ENCODE measurements at regions not wholly inside any gene's neighbourhood (a gene's known extent, or its start where the extent isn't known, plus 50 kb on each side); places are given as distances from the start of the nearest gene placed in this dataset.

- H3K9me3 ChIP-seq (ENCODE audit: control insufficient read depth, low read length): no peaks in the 10 kb centered on the region
- no peak overlapping the region for H3K9ac ChIP-seq (ENCODE audit: low read length)
- H3K4me3 ChIP-seq (ENCODE audit: low read length): no peak overlapping the region
- no peak for DNase-seq (ENCODE audit: low read depth)
- no peaks in the 10 kb centered on the region for H3K27me3 ChIP-seq (replicated peaks; ENCODE audit: control insufficient read depth, insufficient read depth, low read length)
- H3K4me1 ChIP-seq (ENCODE audit: control insufficient read depth, insufficient read depth, low read length): no peaks in the 10 kb centered on the region
- H3K36me3 ChIP-seq (ENCODE audit: control insufficient read depth, insufficient read depth, low read length, severe bottlenecking): no peaks in the 10 kb centered on the region
These were observed 205.0 kb downstream of the CWF19L2 start for GRCh38 chr11:107252429-107253161.

- no peaks in the 10 kb centered on the region for H3K36me3 ChIP-seq (ENCODE audit: control insufficient read depth, insufficient read depth, low read length, severe bottlenecking)
- no peak overlapping the region for H3K4me3 ChIP-seq (ENCODE audit: low read length)
- H3K4me1 ChIP-seq (ENCODE audit: control insufficient read depth, insufficient read depth, low read length): no peaks in the 10 kb centered on the region
- DNase-seq (ENCODE audit: low read depth): no peak
- no peaks in the 10 kb centered on the region for H3K27me3 ChIP-seq (replicated peaks; ENCODE audit: control insufficient read depth, insufficient read depth, low read length)
- H3K9me3 ChIP-seq (ENCODE audit: control insufficient read depth, low read length): no peaks in the 10 kb centered on the region
- no peak overlapping the region for H3K9ac ChIP-seq (ENCODE audit: low read length)
These were observed 206.3 kb downstream of the CWF19L2 start for GRCh38 chr11:107251298-107251697.

- Histone ChIP-seq H3K4me3 (ENCODE audit: low read length) (no peak overlapping the region), H3K36me3 (ENCODE audit: control insufficient read depth, insufficient read depth, low read length, severe bottlenecking) (no peaks in the 10 kb centered on the region), H3K27me3 (replicated peaks; ENCODE audit: control insufficient read depth, insufficient read depth, low read length) (no peaks in the 10 kb centered on the region), H3K9me3 (ENCODE audit: control insufficient read depth, low read length) (no peaks in the 10 kb centered on the region), H3K9ac (ENCODE audit: low read length) (no peak overlapping the region), H3K4me1 (ENCODE audit: control insufficient read depth, insufficient read depth, low read length) (no peaks in the 10 kb centered on the region)
- DNase-seq (ENCODE audit: low read depth): no peak
These were observed 207.6 kb downstream of the CWF19L2 start for GRCh38 chr11:107250017-107250416.

- Histone ChIP-seq H3K36me3 (ENCODE audit: control insufficient read depth, insufficient read depth, low read length, severe bottlenecking) (no peaks in the 10 kb centered on the region), H3K9ac (ENCODE audit: low read length) (no peak overlapping the region), H3K27me3 (replicated peaks; ENCODE audit: control insufficient read depth, insufficient read depth, low read length) (no peaks in the 10 kb centered on the region), H3K9me3 (ENCODE audit: control insufficient read depth, low read length) (no peaks in the 10 kb centered on the region), H3K4me3 (ENCODE audit: low read length) (no peak overlapping the region), H3K4me1 (ENCODE audit: control insufficient read depth, insufficient read depth, low read length) (no peaks in the 10 kb centered on the region)
- DNase-seq (ENCODE audit: low read depth): no peak
These were observed 208.6 kb downstream of the CWF19L2 start for GRCh38 chr11:107249054-107249453.

- Histone ChIP-seq H3K4me1 (ENCODE audit: control insufficient read depth, insufficient read depth, low read length) (no peaks in the 10 kb centered on the region), H3K9ac (ENCODE audit: low read length) (no peak overlapping the region), H3K4me3 (ENCODE audit: low read length) (no peak overlapping the region), H3K27me3 (replicated peaks; ENCODE audit: control insufficient read depth, insufficient read depth, low read length) (no peaks in the 10 kb centered on the region), H3K36me3 (ENCODE audit: control insufficient read depth, insufficient read depth, low read length, severe bottlenecking) (no peaks in the 10 kb centered on the region), H3K9me3 (ENCODE audit: control insufficient read depth, low read length) (no peaks in the 10 kb centered on the region)
- DNase-seq (ENCODE audit: low read depth): no peak
These were observed 210.3 kb downstream of the CWF19L2 start for GRCh38 chr11:107247167-107247861.

GRCh38 chr11:107243929-107244328 is 213.7 kb downstream of the CWF19L2 start:
- H3K4me1 ChIP-seq (ENCODE audit: control insufficient read depth, insufficient read depth, low read length): no peaks in the 10 kb centered on the region
- no peaks in the 10 kb centered on the region for H3K36me3 ChIP-seq (ENCODE audit: control insufficient read depth, insufficient read depth, low read length, severe bottlenecking)
- no peak overlapping the region for H3K9ac ChIP-seq (ENCODE audit: low read length)
- H3K4me3 ChIP-seq (ENCODE audit: low read length): no peak overlapping the region
- no peak for DNase-seq (ENCODE audit: low read depth)
- H3K27me3 ChIP-seq (replicated peaks; ENCODE audit: control insufficient read depth, insufficient read depth, low read length): no peaks in the 10 kb centered on the region
- peaks cover 4% of the 10 kb centered on the region for H3K9me3 ChIP-seq (ENCODE audit: control insufficient read depth, low read length)

- H3K27me3 ChIP-seq (replicated peaks; ENCODE audit: control insufficient read depth, insufficient read depth, low read length): no peaks in the 10 kb centered on the region
- peaks cover 28% of the 10 kb centered on the region for H3K9me3 ChIP-seq (ENCODE audit: control insufficient read depth, low read length)
- no peak overlapping the region for H3K9ac ChIP-seq (ENCODE audit: low read length)
- no peaks in the 10 kb centered on the region for H3K36me3 ChIP-seq (ENCODE audit: control insufficient read depth, insufficient read depth, low read length, severe bottlenecking)
- no peak for DNase-seq (ENCODE audit: low read depth)
- no peak overlapping the region for H3K4me3 ChIP-seq (ENCODE audit: low read length)
- H3K4me1 ChIP-seq (ENCODE audit: control insufficient read depth, insufficient read depth, low read length): no peaks in the 10 kb centered on the region
These were observed 214.2 kb upstream of the GUCY1A2 start for GRCh38 chr11:107232451-107232850.

- Histone ChIP-seq H3K9ac (ENCODE audit: low read length) (no peak overlapping the region), H3K27me3 (replicated peaks; ENCODE audit: control insufficient read depth, insufficient read depth, low read length) (no peaks in the 10 kb centered on the region), H3K9me3 (ENCODE audit: control insufficient read depth, low read length) (peaks cover 8% of the 10 kb centered on the region), H3K36me3 (ENCODE audit: control insufficient read depth, insufficient read depth, low read length, severe bottlenecking) (no peaks in the 10 kb centered on the region), H3K4me3 (ENCODE audit: low read length) (no peak overlapping the region), H3K4me1 (ENCODE audit: control insufficient read depth, insufficient read depth, low read length) (no peaks in the 10 kb centered on the region)
- DNase-seq (ENCODE audit: low read depth): no peak
These were observed 206.6 kb upstream of the GUCY1A2 start for GRCh38 chr11:107224836-107225235.

- H3K4me1 ChIP-seq (ENCODE audit: control insufficient read depth, insufficient read depth, low read length): no peaks in the 10 kb centered on the region
- DNase-seq (ENCODE audit: low read depth): no peak
- H3K4me3 ChIP-seq (ENCODE audit: low read length): no peak overlapping the region
- H3K27me3 ChIP-seq (replicated peaks; ENCODE audit: control insufficient read depth, insufficient read depth, low read length): no peaks in the 10 kb centered on the region
- no peak overlapping the region for H3K9ac ChIP-seq (ENCODE audit: low read length)
- no peaks in the 10 kb centered on the region for H3K9me3 ChIP-seq (ENCODE audit: control insufficient read depth, low read length)
- no peaks in the 10 kb centered on the region for H3K36me3 ChIP-seq (ENCODE audit: control insufficient read depth, insufficient read depth, low read length, severe bottlenecking)
These were observed 204.7 kb upstream of the GUCY1A2 start for GRCh38 chr11:107222916-107223460.

- no peaks in the 10 kb centered on the region for H3K27me3 ChIP-seq (replicated peaks; ENCODE audit: control insufficient read depth, insufficient read depth, low read length)
- H3K9me3 ChIP-seq (ENCODE audit: control insufficient read depth, low read length): no peaks in the 10 kb centered on the region
These were observed 204.2 kb upstream of the GUCY1A2 start for GRCh38 chr11:107222431-107222830.

GRCh38 chr11:107221748-107222285 is 203.5 kb upstream of the GUCY1A2 start:
- H3K4me1 ChIP-seq (ENCODE audit: control insufficient read depth, insufficient read depth, low read length): no peaks in the 10 kb centered on the region
- H3K36me3 ChIP-seq (ENCODE audit: control insufficient read depth, insufficient read depth, low read length, severe bottlenecking): no peaks in the 10 kb centered on the region
- H3K9me3 ChIP-seq (ENCODE audit: control insufficient read depth, low read length): no peaks in the 10 kb centered on the region
- H3K27me3 ChIP-seq (replicated peaks; ENCODE audit: control insufficient read depth, insufficient read depth, low read length): no peaks in the 10 kb centered on the region
- DNase-seq (ENCODE audit: low read depth): no peak
- no peak overlapping the region for H3K4me3 ChIP-seq (ENCODE audit: low read length)
- H3K9ac ChIP-seq (ENCODE audit: low read length): no peak overlapping the region

More at GRCh38 chr11:107222431-107222830, 204.2 kb upstream of the GUCY1A2 start:
- H3K9ac ChIP-seq (ENCODE audit: low read length): no peak overlapping the region
- DNase-seq (ENCODE audit: low read depth): no peak
- H3K4me1 ChIP-seq (ENCODE audit: control insufficient read depth, insufficient read depth, low read length): no peaks in the 10 kb centered on the region
- no peak overlapping the region for H3K4me3 ChIP-seq (ENCODE audit: low read length)
- no peaks in the 10 kb centered on the region for H3K36me3 ChIP-seq (ENCODE audit: control insufficient read depth, insufficient read depth, low read length, severe bottlenecking)

All from adipocyte (in vitro differentiated cells).